GM23248 (cell line): ENCODE measurements at regions not wholly inside any gene's neighbourhood (a gene's known extent, or its start where the extent isn't known, plus 50 kb on each side); places are given as distances from the start of the nearest gene placed in this dataset.
"Not testable (repeated sequence)": the region's sequence is repeated elsewhere in the genome, so short reads cannot be mapped to it uniquely, and the experiment has no call there.

Experiments
- DNase-seq: peaks from one replicate; pipeline ENCODE4 v3.0.0-alpha.2; 2015
- H2AFZ ChIP-seq: fragments of 200-600 bp; sonication (generic); 2 replicates; pipeline ENCODE4 v1.6.1; 2016; ENCODE audit warnings: antibody characterized with exemption
- H3F3A ChIP-seq: fragments of 200-600 bp; sonication (generic); 2 replicates; pipeline ENCODE4 v1.6.1; 2016; ENCODE audit warnings: mild to moderate bottlenecking, antibody characterized with exemption, mixed run types; ENCODE audit not compliant: insufficient read depth
- H3K27ac ChIP-seq: fragments of 200-600 bp; sonication (generic); 2 replicates; pipeline ENCODE4 v1.5.1; 2016; ENCODE audit warnings: mild to moderate bottlenecking
- H3K27me3 ChIP-seq: fragments of 200-600 bp; sonication (generic); replicated peaks from 2 replicates; pipeline ENCODE4 v1.6.1; 2016; ENCODE audit warnings: mild to moderate bottlenecking; ENCODE audit not compliant: insufficient read depth
- H3K36me3 ChIP-seq: fragments of 200-600 bp; sonication (generic); 2 replicates; pipeline ENCODE4 v1.6.1; 2016; ENCODE audit warnings: low read depth, mild to moderate bottlenecking
- H3K4me1 ChIP-seq: fragments of 200-600 bp; sonication (generic); 2 replicates; pipeline ENCODE4 v1.6.1; 2016; ENCODE audit warnings: mild to moderate bottlenecking; ENCODE audit not compliant: insufficient read depth
- H3K4me2 ChIP-seq: fragments of 200-600 bp; sonication (generic); one replicate; pipeline ENCODE4 v1.6.1; 2016; ENCODE audit warnings: mild to moderate bottlenecking; ENCODE audit not compliant: unreplicated experiment
- H3K4me3 ChIP-seq: fragments of 200-600 bp; sonication (generic); 2 replicates; pipeline ENCODE4 v1.5.1; 2016; ENCODE audit warnings: mild to moderate bottlenecking
- H3K79me2 ChIP-seq: fragments of 200-600 bp; sonication (generic); 2 replicates; pipeline ENCODE4 v1.6.1; 2016; ENCODE audit warnings: mild to moderate bottlenecking; ENCODE audit not compliant: insufficient read depth
- H3K9ac ChIP-seq: fragments of 200-600 bp; sonication (generic); 2 replicates; pipeline ENCODE4 v1.6.1; 2016; ENCODE audit warnings: mild to moderate bottlenecking
- H3K9me2 ChIP-seq: fragments of 200-600 bp; sonication (generic); 2 replicates; pipeline ENCODE4 v1.6.1; 2016; ENCODE audit warnings: mixed run types, mild to moderate bottlenecking, moderate library complexity; ENCODE audit not compliant: insufficient read depth
- H3K9me3 ChIP-seq: fragments of 200-600 bp; sonication (generic); one replicate; pipeline ENCODE4 v1.6.1; 2017; ENCODE audit warnings: low read depth
- H4K20me1 ChIP-seq: fragments of 200-600 bp; sonication (generic); 2 replicates; pipeline ENCODE4 v1.6.0; 2016; ENCODE audit not compliant: insufficient read depth
- EZH2 ChIP-seq: fragments of 200-600 bp; sonication (generic); IDR thresholded peaks from 2 replicates; pipeline ENCODE4 v1.6.1; 2018; ENCODE audit warnings: antibody characterized with exemption, mild to moderate bottlenecking; ENCODE audit not compliant: insufficient read depth, poor library complexity, severe bottlenecking
- EZH2phosphoT487 ChIP-seq: fragments of 200-600 bp; sonication (generic); IDR thresholded peaks from 2 replicates; pipeline ENCODE4 v1.6.1; 2018; ENCODE audit warnings: antibody characterized with exemption, moderate library complexity, mild to moderate bottlenecking, low read depth; ENCODE audit not compliant: insufficient read depth
- WGBS, 2 experiments: methylation state at CpG; one replicate each; pipeline ENCODE4 v1.1.6; 2015 to 2017; ENCODE audit warnings: low lambda C conversion rate in 2 of 2, low coverage in 1 of 2; ENCODE audit errors: missing lambda C conversion rate in 2 of 2; 5-methylcytosine and 5-hydroxymethylcytosine counted together
- in situ Hi-C: fragments of 300-500 bp; cut with MboI; formaldehyde crosslinking; loops from 2 replicates; pipeline ENCODE4 v1.15.0; 2020

- TF ChIP-seq EZH2 (no peak), EZH2phosphoT487 (no peak)
- H3K79me2 ChIP-seq, result no peaks in the 10 kb centered on the region
- no peak overlapping the region for H3K9ac ChIP-seq
- in situ Hi-C loops, result loop anchor here (10.0 kb wide), 1 partner anchor 232 kb away; no protein-coding TSS in a partner anchor
- no peaks in the 10 kb centered on the region for H3K36me3 ChIP-seq
- H3K4me1 ChIP-seq, result peaks cover 21% of the 10 kb centered on the region
- peak; percentile 65 for DNase-seq
- no peaks in the 10 kb centered on the region for H3K9me2 ChIP-seq
- 0 to 4% methylated on average over 1 of the region's 1 CpG for WGBS, 2 experiments
- no peak overlapping the region for H3K4me3 ChIP-seq
- no peak overlapping the region for H3K27ac ChIP-seq
- no peak overlapping the region for H2AFZ ChIP-seq
- no peaks in the 10 kb centered on the region for H3K27me3 ChIP-seq
- no peaks in the 10 kb centered on the region for H3K9me3 ChIP-seq
- H3K4me2 ChIP-seq, result no peak overlapping the region
- H3F3A ChIP-seq, result peaks cover 10% of the 10 kb centered on the region
- H4K20me1 ChIP-seq, result no peaks in the 10 kb centered on the region
Measured at GRCh38 chr13:46492946-46493345, 60.0 kb upstream of the LRCH1 start.

- 80 to 82% methylated on average over 4 of the region's 4 CpGs for WGBS, 2 experiments
- Histone ChIP-seq H3K4me2 (no peak overlapping the region), H3K9me2 (no peaks in the 10 kb centered on the region)
Measured at GRCh38 chr13:46491641-46492040, 61.3 kb upstream of the LRCH1 start.

GRCh38 chr13:46490713-46491112 lies 62.3 kb upstream of the LRCH1 start:
- H3K9me3 ChIP-seq, H3K36me3 ChIP-seq, H3F3A ChIP-seq, H3K27me3 ChIP-seq, DNase-seq, H3K4me2 ChIP-seq, H3K9ac ChIP-seq, H3K27ac ChIP-seq, H2AFZ ChIP-seq, H3K9me2 ChIP-seq, H4K20me1 ChIP-seq, H3K79me2 ChIP-seq, H3K4me3 ChIP-seq: not testable (repeated sequence)
- 93 to 94% methylated on average over 14 of the region's 14 CpGs for WGBS, 2 experiments
- peaks cover 17% of the 10 kb centered on the region for H3K4me1 ChIP-seq
- in situ Hi-C loops, result loop anchor here (10.0 kb wide), 1 partner anchor 234 kb away; no protein-coding TSS in a partner anchor

More at GRCh38 chr13:46491641-46492040, 61.3 kb upstream of the LRCH1 start:
- Histone ChIP-seq H4K20me1 (no peaks in the 10 kb centered on the region), H3K4me1 (peaks cover 21% of the 10 kb centered on the region), H3K9ac (no peak overlapping the region), H3K79me2 (no peaks in the 10 kb centered on the region), H3K9me3 (no peaks in the 10 kb centered on the region), H3K27ac (no peak overlapping the region), H3K4me3 (no peak overlapping the region), H3F3A (peaks cover 10% of the 10 kb centered on the region), H2AFZ (no peak overlapping the region), H3K27me3 (no peaks in the 10 kb centered on the region), H3K36me3 (no peaks in the 10 kb centered on the region)
- no peak for DNase-seq
- TF ChIP-seq EZH2phosphoT487 (no peak), EZH2 (no peak)
- in situ Hi-C loops, result loop anchor here (10.0 kb wide), 1 partner anchor 233 kb away; no protein-coding TSS in a partner anchor

- H3K27me3 ChIP-seq, result no peaks in the 10 kb centered on the region
- H2AFZ ChIP-seq, result 0 out of 2 replicates have a peak overlapping the region, but pooled peaks have one; percentile 14
- WGBS, 2 experiments, result 32 to 46% methylated on average over 2 of the region's 2 CpGs
- H3K79me2 ChIP-seq, result no peaks in the 10 kb centered on the region
- in situ Hi-C loops, result loop anchor here (10.0 kb wide), 1 partner anchor 235 kb away; no protein-coding TSS in a partner anchor
- peak overlapping the region; percentile 39 for H3K4me3 ChIP-seq
- no peaks in the 10 kb centered on the region for H4K20me1 ChIP-seq
- H3K9ac ChIP-seq, result peak overlapping the region; percentile 65
- H3K9me2 ChIP-seq, result no peaks in the 10 kb centered on the region
- H3K27ac ChIP-seq, result peak overlapping the region; percentile 66
- no peaks in the 10 kb centered on the region for H3K9me3 ChIP-seq
- no peaks in the 10 kb centered on the region for H3K36me3 ChIP-seq
- H3F3A ChIP-seq, result peaks cover 10% of the 10 kb centered on the region
- peak overlapping the region; percentile 76 for H3K4me2 ChIP-seq
- TF ChIP-seq EZH2, result no peak
- TF ChIP-seq EZH2phosphoT487, result no peak
- H3K4me1 ChIP-seq, result peaks cover 12% of the 10 kb centered on the region
- DNase-seq, result no peak
Measured at GRCh38 chr13:46490129-46490528, 62.8 kb upstream of the LRCH1 start.
